ENCODE measurements at regions not wholly inside any gene's neighbourhood (a gene's known extent, or its start where the extent isn't known, plus 50 kb on each side); places are given as distances from the start of the nearest gene placed in this dataset.

GRCh38 chr15:93527374-93528050, 438.5 kb upstream of the RGMA start:
- H3K36me3 Mint-ChIP-seq, result no peaks in the 10 kb centered on the region
- H3K27me3 Mint-ChIP-seq, result peaks cover 3% of the 10 kb centered on the region
- no peak for DNase-seq
- no peaks in the 10 kb centered on the region for H3K9me3 Mint-ChIP-seq
- no peak overlapping the region for H3K27ac Mint-ChIP-seq
- no peaks in the 10 kb centered on the region for H3K4me1 Mint-ChIP-seq
- no peak overlapping the region for H3K4me3 Mint-ChIP-seq

DNA sequence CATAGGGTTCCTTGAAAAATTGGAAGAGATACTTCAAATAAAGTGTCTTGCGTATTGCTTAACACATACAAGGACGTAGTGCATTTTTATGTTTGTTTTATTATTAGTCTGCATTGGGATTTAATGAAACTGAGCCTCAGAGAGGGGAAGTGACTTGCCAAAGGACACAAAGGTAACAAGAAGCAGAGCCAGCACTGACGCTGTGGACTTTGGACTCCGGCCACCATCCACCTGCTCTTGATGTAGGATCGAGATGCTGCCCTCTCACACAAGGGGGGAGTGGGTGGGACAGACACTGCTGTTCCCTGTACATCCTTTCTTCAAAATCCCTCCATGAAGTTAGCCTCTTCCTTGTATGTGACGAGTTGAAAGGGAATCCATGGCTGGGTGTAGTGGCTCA, 435.4 kb upstream of the RGMA start:
- Mint-ChIP-seq H3K36me3 (no peaks in the 10 kb centered on the region), H3K9me3 (no peaks in the 10 kb centered on the region), H3K27me3 (peaks cover 3% of the 10 kb centered on the region), H3K4me3 (no peak overlapping the region), H3K4me1 (no peaks in the 10 kb centered on the region), H3K27ac (no peak overlapping the region)
- DNase-seq, result no peak

DNA sequence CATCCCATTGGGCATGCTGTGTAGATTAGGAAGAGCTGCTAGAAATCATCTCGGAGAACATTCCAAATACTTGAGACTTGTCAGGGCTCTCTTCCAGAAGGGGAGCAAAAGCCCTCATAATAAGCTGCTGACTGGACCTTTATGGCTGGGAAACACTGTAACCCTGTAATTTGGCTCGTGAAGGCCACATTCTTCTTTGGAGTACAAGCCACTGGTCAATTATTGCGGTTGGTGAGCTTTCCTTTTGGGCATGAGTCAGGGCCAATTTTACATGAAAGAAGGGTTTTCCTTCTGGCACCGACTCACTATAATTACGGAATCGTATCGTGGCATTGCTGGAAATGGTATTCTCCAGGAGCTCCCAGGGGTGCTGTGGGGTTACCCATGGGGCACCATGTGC, 434.5 kb upstream of the RGMA start:
- Mint-ChIP-seq H3K27ac (no peak overlapping the region), H3K36me3 (no peaks in the 10 kb centered on the region), H3K9me3 (no peaks in the 10 kb centered on the region), H3K4me1 (no peaks in the 10 kb centered on the region), H3K27me3 (peaks cover 6% of the 10 kb centered on the region), H3K4me3 (no peak overlapping the region)
- no peak for DNase-seq

- H3K9me3 Mint-ChIP-seq, result no peaks in the 10 kb centered on the region
Measured at GRCh38 chr15:93520206-93520605, 431.2 kb upstream of the RGMA start.

DNA sequence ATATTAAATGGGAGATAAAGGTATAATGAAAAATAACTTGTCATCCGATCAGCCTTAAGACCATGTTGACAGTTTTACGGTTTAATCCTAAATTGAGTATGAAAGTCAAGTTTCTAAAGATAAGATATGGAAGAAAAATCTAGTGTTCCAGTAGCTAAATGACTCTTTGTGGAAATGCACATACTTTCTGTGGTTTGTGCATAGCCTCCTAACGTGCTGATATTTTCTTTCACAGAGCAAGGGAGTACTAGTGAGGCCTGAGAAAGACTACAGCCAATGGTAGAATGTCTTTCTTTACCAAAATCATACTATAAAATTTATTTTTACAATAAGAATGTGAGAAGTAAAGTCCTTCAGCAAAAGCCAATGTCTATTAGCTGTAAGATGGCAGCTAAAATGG, 430.6 kb upstream of the RGMA start:
- no peak for DNase-seq
- Mint-ChIP-seq H3K4me1 (no peaks in the 10 kb centered on the region), H3K27ac (no peak overlapping the region), H3K4me3 (no peak overlapping the region), H3K9me3 (no peaks in the 10 kb centered on the region), H3K27me3 (peaks cover 12% of the 10 kb centered on the region), H3K36me3 (no peaks in the 10 kb centered on the region)

More at GRCh38 chr15:93520206-93520605, 431.2 kb upstream of the RGMA start:
- Mint-ChIP-seq H3K4me1 (no peaks in the 10 kb centered on the region), H3K4me3 (no peak overlapping the region), H3K27me3 (peaks cover 12% of the 10 kb centered on the region), H3K27ac (no peak overlapping the region), H3K36me3 (no peaks in the 10 kb centered on the region)
- DNase-seq, result no peak

GRCh38 chr15:93517176-93517575, 428.2 kb upstream of the RGMA start:
- DNase-seq, result no peak
- H3K4me1 Mint-ChIP-seq, result no peaks in the 10 kb centered on the region
- H3K27ac Mint-ChIP-seq, result no peak overlapping the region
- H3K9me3 Mint-ChIP-seq, result no peaks in the 10 kb centered on the region
- no peaks in the 10 kb centered on the region for H3K36me3 Mint-ChIP-seq
- peaks cover 19% of the 10 kb centered on the region for H3K27me3 Mint-ChIP-seq
- H3K4me3 Mint-ChIP-seq, result no peak overlapping the region

DNA sequence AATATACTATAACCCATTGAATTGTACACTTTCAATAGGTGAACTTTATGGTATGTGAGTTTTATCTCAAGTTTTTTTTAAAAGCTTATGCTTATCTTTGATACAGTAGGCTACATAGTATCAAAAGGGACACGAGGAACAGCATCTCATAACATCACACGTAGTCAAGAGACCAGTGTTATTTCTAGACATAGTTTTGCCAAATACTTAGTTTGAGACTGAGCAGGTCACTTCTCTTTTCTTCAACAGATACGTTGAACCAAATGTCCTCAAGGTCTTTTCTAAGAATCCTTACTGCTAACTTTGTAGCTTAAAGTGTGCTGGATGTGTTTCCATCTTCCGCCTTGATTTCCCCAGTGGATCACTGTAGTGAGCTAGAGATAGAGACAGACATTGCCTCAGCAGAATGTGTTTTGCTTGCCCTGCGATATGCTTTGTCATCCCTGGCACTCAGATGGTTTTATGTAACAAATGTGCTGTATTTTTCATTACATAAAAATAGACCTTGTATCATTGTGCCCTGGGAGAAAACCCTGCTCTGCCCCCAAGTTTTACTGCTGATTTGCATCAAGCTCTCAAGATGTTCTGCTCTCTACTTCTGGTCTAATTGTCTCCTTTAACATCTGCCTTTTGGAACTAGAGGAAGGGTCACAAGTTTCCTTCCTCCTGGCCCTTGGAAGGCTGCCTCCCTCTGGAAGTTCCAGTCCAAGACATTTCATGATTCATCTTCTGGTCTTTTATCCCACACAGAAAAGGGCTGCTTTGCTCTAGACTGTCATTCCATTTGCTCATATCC, 426.4 kb upstream of the RGMA start:
- Mint-ChIP-seq H3K4me3 (no peak overlapping the region), H3K36me3 (no peaks in the 10 kb centered on the region), H3K4me1 (no peaks in the 10 kb centered on the region), H3K9me3 (no peaks in the 10 kb centered on the region), H3K27me3 (peaks cover 19% of the 10 kb centered on the region), H3K27ac (no peak overlapping the region)
- DNase-seq, result no peak

- H3K27me3 Mint-ChIP-seq, result no peaks in the 10 kb centered on the region
- DNase-seq, result no peak
- no peak overlapping the region for H3K27ac Mint-ChIP-seq
- H3K9me3 Mint-ChIP-seq, result no peaks in the 10 kb centered on the region
- H3K4me3 Mint-ChIP-seq, result no peak overlapping the region
- no peaks in the 10 kb centered on the region for H3K4me1 Mint-ChIP-seq
- H3K36me3 Mint-ChIP-seq, result no peaks in the 10 kb centered on the region
Measured at GRCh38 chr15:93506646-93507045, 417.6 kb upstream of the RGMA start.

- no peak overlapping the region for H3K4me3 Mint-ChIP-seq
- no peaks in the 10 kb centered on the region for H3K36me3 Mint-ChIP-seq
- H3K9me3 Mint-ChIP-seq, result no peaks in the 10 kb centered on the region
- H3K27me3 Mint-ChIP-seq, result no peaks in the 10 kb centered on the region
- no peak overlapping the region for H3K27ac Mint-ChIP-seq
- no peaks in the 10 kb centered on the region for H3K4me1 Mint-ChIP-seq
- no peak for DNase-seq
Measured at GRCh38 chr15:93505506-93505905, 416.5 kb upstream of the RGMA start.

- H3K4me1 Mint-ChIP-seq, result no peaks in the 10 kb centered on the region
- H3K4me3 Mint-ChIP-seq, result no peak overlapping the region
- H3K36me3 Mint-ChIP-seq, result no peaks in the 10 kb centered on the region
- DNase-seq, result no peak
- H3K27ac Mint-ChIP-seq, result no peak overlapping the region
- H3K27me3 Mint-ChIP-seq, result peaks cover 4% of the 10 kb centered on the region
- H3K9me3 Mint-ChIP-seq, result no peaks in the 10 kb centered on the region
Measured at GRCh38 chr15:93501946-93502345, 412.9 kb upstream of the RGMA start.

DNA sequence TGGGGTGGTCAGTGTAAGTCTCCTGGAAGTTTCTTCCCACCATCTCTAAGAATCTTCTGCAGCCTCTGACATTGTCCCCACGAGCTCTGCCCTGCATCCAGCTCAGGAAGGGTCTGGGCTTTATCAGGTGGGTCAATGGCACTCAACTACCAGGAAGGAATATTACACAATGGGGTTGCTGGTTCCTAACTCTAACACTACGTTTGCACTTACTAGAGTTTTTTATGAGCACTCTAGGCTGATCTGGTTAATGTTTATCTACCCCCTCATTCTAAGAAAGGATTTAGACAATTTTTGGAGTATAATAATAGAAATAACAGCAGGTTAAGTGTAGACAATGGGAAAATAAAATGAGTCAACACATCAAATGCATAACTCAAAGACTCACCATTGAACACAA, 411.1 kb upstream of the RGMA start:
- no peak overlapping the region for H3K27ac Mint-ChIP-seq
- DNase-seq, result no peak
- no peaks in the 10 kb centered on the region for H3K4me1 Mint-ChIP-seq
- H3K36me3 Mint-ChIP-seq, result no peaks in the 10 kb centered on the region
- peaks cover 4% of the 10 kb centered on the region for H3K27me3 Mint-ChIP-seq
- H3K9me3 Mint-ChIP-seq, result no peaks in the 10 kb centered on the region
- no peak overlapping the region for H3K4me3 Mint-ChIP-seq

DNA sequence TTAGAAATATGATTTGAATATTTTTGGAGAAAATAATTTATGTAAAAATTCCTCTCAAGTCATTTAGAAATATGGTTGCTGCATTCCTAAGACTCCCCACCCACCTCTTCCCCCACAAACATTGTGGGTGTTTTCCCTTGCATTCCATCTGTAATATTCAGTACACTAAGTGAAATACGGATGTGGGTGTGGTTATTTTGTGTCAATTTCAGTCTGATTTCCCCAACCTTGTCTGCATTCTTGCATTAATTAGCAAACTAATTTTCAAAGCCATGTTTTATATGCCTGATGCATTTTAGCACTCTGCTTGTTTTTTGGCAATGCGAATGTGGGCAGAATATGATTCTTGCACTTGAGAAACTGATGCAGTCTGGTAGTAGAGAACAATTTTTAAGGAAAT, 408.3 kb upstream of the RGMA start:
- no peak for DNase-seq
- no peaks in the 10 kb centered on the region for H3K36me3 Mint-ChIP-seq
- H3K4me1 Mint-ChIP-seq, result no peaks in the 10 kb centered on the region
- H3K9me3 Mint-ChIP-seq, result no peaks in the 10 kb centered on the region
- no peak overlapping the region for H3K4me3 Mint-ChIP-seq
- H3K27ac Mint-ChIP-seq, result no peak overlapping the region
- H3K27me3 Mint-ChIP-seq, result peaks cover 4% of the 10 kb centered on the region

DNA sequence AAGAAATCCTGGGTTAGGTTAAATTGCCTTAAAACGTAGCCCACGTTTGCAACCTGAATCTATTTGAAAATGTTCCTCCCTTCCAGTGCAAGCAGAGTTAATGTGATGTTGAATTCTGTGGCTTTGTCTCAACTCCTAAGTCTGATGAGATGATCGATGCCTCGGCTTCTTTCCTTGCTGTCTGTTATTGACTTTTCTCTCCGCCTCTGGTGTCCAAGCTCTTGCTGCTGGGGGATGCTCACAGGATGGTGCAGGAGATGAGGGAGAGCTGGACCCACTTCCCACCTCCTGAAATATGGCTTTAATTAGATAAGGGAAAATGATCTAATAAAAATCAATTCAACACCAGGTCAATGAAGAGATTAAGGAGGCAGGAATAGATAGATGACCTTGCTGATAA, 407.9 kb upstream of the RGMA start:
- Mint-ChIP-seq H3K27me3 (peaks cover 4% of the 10 kb centered on the region), H3K4me1 (no peaks in the 10 kb centered on the region), H3K4me3 (no peak overlapping the region), H3K9me3 (no peaks in the 10 kb centered on the region), H3K27ac (no peak overlapping the region), H3K36me3 (no peaks in the 10 kb centered on the region)
- no peak for DNase-seq

GRCh38 chr15:93495799-93496637, 407.0 kb upstream of the RGMA start:
- Mint-ChIP-seq H3K27me3 (peaks cover 4% of the 10 kb centered on the region), H3K9me3 (no peaks in the 10 kb centered on the region), H3K4me1 (no peaks in the 10 kb centered on the region), H3K4me3 (no peak overlapping the region), H3K36me3 (no peaks in the 10 kb centered on the region), H3K27ac (no peak overlapping the region)
- DNase-seq, result no peak

DNA sequence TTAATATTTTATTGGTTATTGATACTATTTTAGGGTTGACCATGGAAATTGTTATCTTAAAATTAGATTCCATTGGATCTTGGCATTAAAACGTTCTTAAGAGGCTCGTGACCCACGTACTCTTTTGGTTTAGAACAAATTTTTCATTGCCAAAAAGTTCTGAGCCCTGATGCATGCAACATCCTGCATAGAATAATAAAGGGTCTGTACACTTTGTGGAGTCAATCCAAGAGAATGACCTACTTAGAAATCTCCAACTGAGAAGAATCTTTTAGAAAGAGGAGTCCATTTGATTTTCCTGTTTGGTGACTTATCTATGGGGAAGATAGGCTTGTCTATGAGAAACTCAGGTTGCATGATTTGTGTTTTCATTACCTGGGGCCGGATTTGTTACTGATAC, 404.2 kb upstream of the RGMA start:
- Mint-ChIP-seq H3K4me1 (no peaks in the 10 kb centered on the region), H3K4me3 (no peak overlapping the region), H3K36me3 (no peaks in the 10 kb centered on the region), H3K27me3 (no peaks in the 10 kb centered on the region), H3K27ac (no peak overlapping the region), H3K9me3 (no peaks in the 10 kb centered on the region)
- DNase-seq, result no peak

Measured in activated naive CD8-positive, alpha-beta T cell treated with anti-CD3 and anti-CD28 coated beads for 36 hours (primary cell).